Common myeloid progenitor, CD34-positive (primary cell): ENCODE measurements at regions not wholly inside any gene's neighbourhood (a gene's known extent, or its start where the extent isn't known, plus 50 kb on each side); places are given as distances from the start of the nearest gene placed in this dataset.
A peak's percentile ranks its signal among the peaks of the same experiment; 100 is the strongest.

Source experiments
- CTCF ChIA-PET: fragments of 350-600 bp; sonication (Branson Sonifier 250); formaldehyde crosslinking; loops from one replicate; lab custom pipeline; 2021; ENCODE audit warnings: antibody characterized with exemption; lab: Charles Lee
- POLR2A ChIA-PET: fragments of 350-600 bp; sonication (Branson Sonifier 250); formaldehyde crosslinking; loops from one replicate; lab custom pipeline; 2021; ENCODE audit warnings: antibody characterized with exemption; lab: Charles Lee
- DNase-seq, 3 donors: peaks; one replicate each; pipeline versions ENCODE4 v3.0.0 to v3.0.0-alpha.2; 2013
- H3K27ac ChIP-seq, 2 experiments: 1 replicate in 1 of 2; 2 replicates in 1 of 2; pipeline ENCODE4 v1.7.0; 2013; ENCODE audit warnings: inconsistent platforms in 2 of 2, low read length in 2 of 2, mild to moderate bottlenecking in 2 of 2, low read depth in 1 of 2, moderate library complexity in 1 of 2; ENCODE audit not compliant: severe bottlenecking in 2 of 2, insufficient read depth in 1 of 2, poor library complexity in 1 of 2
- H3K27me3 ChIP-seq, 5 experiments: replicated peaks in 2 of 5; 1 replicate in 3 of 5; 2 replicates in 2 of 5; pipeline versions ENCODE4 v1.6.1 to v1.7.0; 2013; ENCODE audit warnings: low read length in 4 of 5, mild to moderate bottlenecking in 2 of 5, moderate library complexity in 2 of 5, inconsistent platforms in 1 of 5; ENCODE audit not compliant: insufficient read depth in 5 of 5, control insufficient read depth in 4 of 5
- H3K36me3 ChIP-seq, 4 experiments: 1 replicate in 2 of 4; 2 replicates in 2 of 4; pipeline versions ENCODE4 v1.6.1 to v1.7.0; 2013; ENCODE audit warnings: low read length in 3 of 4, control low read depth in 1 of 4, mild to moderate bottlenecking in 1 of 4; ENCODE audit not compliant: control insufficient read depth in 4 of 4, insufficient read depth in 4 of 4
- H3K4me1 ChIP-seq, 4 experiments: 1 replicate in 3 of 4; 2 replicates in 1 of 4; pipeline versions ENCODE4 v1.6.1 to v1.7.1; 2013; ENCODE audit warnings: low read length in 3 of 4, mild to moderate bottlenecking in 3 of 4, control low read depth in 1 of 4, inconsistent platforms in 1 of 4, moderate library complexity in 1 of 4; ENCODE audit not compliant: control insufficient read depth in 4 of 4, insufficient read depth in 4 of 4; ENCODE audit errors: control extremely low read depth in 1 of 4
- H3K4me3 ChIP-seq, 7 experiments: 1 replicate in 4 of 7; 2 replicates in 3 of 7; pipeline versions ENCODE4 v1.5.1 to v1.7.0; 2013; ENCODE audit warnings: mild to moderate bottlenecking in 7 of 7, low read length in 6 of 7, moderate library complexity in 6 of 7, inconsistent platforms in 2 of 7, low read depth in 2 of 7, control low read depth in 1 of 7; ENCODE audit not compliant: insufficient read depth in 4 of 7, control insufficient read depth in 1 of 7; ENCODE audit errors: extremely low read depth in 1 of 7
- H3K9me3 ChIP-seq, 5 experiments: 1 replicate in 4 of 5; 2 replicates in 1 of 5; pipeline versions ENCODE4 v1.6.1 to v1.7.1; 2013; ENCODE audit warnings: low read length in 4 of 5, mild to moderate bottlenecking in 2 of 5, inconsistent platforms in 1 of 5, low read depth in 1 of 5, moderate library complexity in 1 of 5; ENCODE audit not compliant: control insufficient read depth in 4 of 5, insufficient read depth in 2 of 5; ENCODE audit errors: control extremely low read depth in 1 of 5
- WGBS: methylation state at CpG from one replicate; pipeline ENCODE4 v1.1.5; 2013; ENCODE audit not compliant: insufficient coverage; 5-methylcytosine and 5-hydroxymethylcytosine counted together

DNA sequence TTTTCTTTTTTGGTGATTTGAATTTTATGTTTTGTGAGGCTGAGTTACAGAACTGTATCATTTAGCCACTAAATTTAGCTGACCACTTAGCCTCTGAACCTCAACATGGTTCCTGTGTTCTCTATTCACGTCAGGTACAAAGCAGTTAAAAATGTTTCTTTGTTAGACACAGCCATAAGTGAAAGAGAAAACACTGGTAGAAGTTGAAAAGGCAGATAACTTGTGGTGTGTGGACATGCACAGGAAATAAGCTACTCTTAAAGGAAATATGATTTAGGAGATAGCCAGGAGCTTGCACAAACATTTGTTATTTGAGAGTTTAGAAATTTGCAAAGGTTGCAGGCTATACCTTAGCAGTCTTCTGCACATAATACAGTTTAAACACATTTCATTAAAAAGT lies 171.0 kb upstream of the RPS6KA3 start:
- Histone ChIP-seq H3K36me3 (no peaks in the 10 kb centered on the region), H3K27me3 (no peaks in the 10 kb centered on the region), H3K4me3 (peak overlapping the region in 1 of 7 experiments; percentile 16), H3K4me1 (peaks cover 12 to 63% (median 24%) of the 10 kb centered on the region in 4 experiments), H3K9me3 (no peaks in the 10 kb centered on the region), H3K27ac (peak overlapping the region; percentile 48 to 80)
- ChIA-PET CTCF (interaction anchor here (1.1 to 2.1 kb wide), 5 partner anchors 8 to 184 kb away, joined by 3 to 9 read pairs (median 3); no protein-coding TSS in a partner anchor), POLR2A (interaction anchor here (0.9 kb wide), 1 partner anchor 170 kb away, joined by 3 read pairs; no protein-coding TSS in a partner anchor)
- WGBS: 0% methylated on average over 1 of the region's 1 CpG
- peak; percentile 51 to 82 (median 69) for DNase-seq

DNA sequence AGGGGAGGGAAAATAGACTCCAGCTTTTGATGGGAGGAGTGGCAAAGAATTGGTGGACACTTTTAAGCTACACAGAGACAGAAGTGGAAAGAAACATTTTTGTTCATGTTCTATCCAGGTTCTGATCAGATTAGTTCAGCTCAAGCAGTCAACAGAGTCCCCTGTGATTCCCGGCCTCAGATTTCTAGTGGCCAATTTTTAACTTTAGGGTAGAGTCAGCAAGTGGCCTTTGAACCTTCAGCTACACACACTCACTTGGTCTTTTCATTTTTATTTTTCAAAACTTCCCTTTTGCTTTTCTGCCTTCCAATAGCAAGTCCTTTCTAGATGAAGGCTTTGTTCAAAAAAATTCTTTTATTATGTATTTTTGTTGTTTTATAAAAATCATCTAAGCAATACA lies 169.2 kb upstream of the RPS6KA3 start:
- WGBS: 100% methylated on average over 1 of the region's 1 CpG
- no peaks in the 10 kb centered on the region for H3K27me3 ChIP-seq
- H3K36me3 ChIP-seq: no peaks in the 10 kb centered on the region
- H3K4me3 ChIP-seq: no peak overlapping the region
- no peak for DNase-seq
- no peaks in the 10 kb centered on the region for H3K9me3 ChIP-seq
- peaks cover 12 to 54% (median 21%) of the 10 kb centered on the region in 4 experiments for H3K4me1 ChIP-seq
- ChIA-PET POLR2A (no interaction called here), CTCF (no interaction called here)
- H3K27ac ChIP-seq: no peak overlapping the region

GRCh38 chrX:20434986-20435385 lies 168.3 kb upstream of the RPS6KA3 start:
- Histone ChIP-seq H3K9me3 (no peaks in the 10 kb centered on the region), H3K36me3 (no peaks in the 10 kb centered on the region), H3K27ac (no peak overlapping the region), H3K27me3 (no peaks in the 10 kb centered on the region), H3K4me3 (no peak overlapping the region), H3K4me1 (peaks cover 12 to 46% (median 19%) of the 10 kb centered on the region in 4 experiments)
- ChIA-PET POLR2A (no interaction called here), CTCF (no interaction called here)
- no peak for DNase-seq
- no CpG with 5 or more reads among the region's 3 CpGs for WGBS

DNA sequence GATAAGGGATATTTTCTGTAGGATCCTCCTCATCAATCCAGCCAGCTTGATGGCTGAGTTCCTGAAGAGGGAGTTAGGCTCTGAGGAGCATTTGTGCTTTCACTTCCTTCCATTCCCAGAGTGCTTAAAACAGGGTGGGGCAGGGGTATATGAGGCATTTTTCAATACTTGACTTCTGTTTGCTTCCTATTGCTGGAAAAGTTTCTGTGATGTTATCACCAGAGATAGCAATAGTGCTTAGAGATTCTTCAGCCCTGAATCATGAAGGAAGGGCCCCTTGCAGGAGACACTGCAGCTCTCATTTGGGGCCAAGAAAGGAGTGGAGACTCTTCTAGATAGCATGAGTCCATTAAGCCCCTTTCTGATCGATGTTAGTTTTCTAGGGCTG lies 166.7 kb upstream of the RPS6KA3 start:
- Histone ChIP-seq H3K27me3 (no peaks in the 10 kb centered on the region), H3K9me3 (no peaks in the 10 kb centered on the region), H3K36me3 (no peaks in the 10 kb centered on the region), H3K27ac (no peak overlapping the region), H3K4me1 (peaks cover 6 to 39% (median 15%) of the 10 kb centered on the region in 4 experiments), H3K4me3 (no peak overlapping the region)
- DNase-seq: no peak
- CTCF ChIA-PET: interaction anchor here (1.4 kb wide), 1 partner anchor 10 kb away, joined by 4 read pairs; no protein-coding TSS in a partner anchor
- POLR2A ChIA-PET: no interaction called here
- no CpG with 5 or more reads among the region's 1 CpG for WGBS

GRCh38 chrX:20432746-20433387 lies 166.2 kb upstream of the RPS6KA3 start:
- ChIA-PET POLR2A (interaction anchor here (0.6 kb wide), 1 partner anchor 161 kb away, joined by 4 read pairs; no protein-coding TSS in a partner anchor), CTCF (no interaction called here)
- 67% methylated on average over 2 of the region's 2 CpGs for WGBS
- Histone ChIP-seq H3K36me3 (no peaks in the 10 kb centered on the region), H3K27ac (no peak overlapping the region), H3K4me1 (peaks cover 6 to 33% (median 10%) of the 10 kb centered on the region in 4 experiments), H3K27me3 (no peaks in the 10 kb centered on the region), H3K4me3 (no peak overlapping the region), H3K9me3 (no peaks in the 10 kb centered on the region)
- peak in 1 of 3 donors; percentile 23 for DNase-seq

- WGBS: no CpG with 5 or more reads among the region's 3 CpGs
- no peaks in the 10 kb centered on the region for H3K9me3 ChIP-seq
- H3K27ac ChIP-seq: no peak overlapping the region
- H3K4me1 ChIP-seq: peaks cover 0 to 28% (median 7%) of the 10 kb centered on the region in 4 experiments
- H3K36me3 ChIP-seq: no peaks in the 10 kb centered on the region
- no peak overlapping the region for H3K4me3 ChIP-seq
- peaks cover 0 to 2% (median 0%) of the 10 kb centered on the region in 5 experiments for H3K27me3 ChIP-seq
- ChIA-PET POLR2A (no interaction called here), CTCF (interaction anchor here (0.6 kb wide), 1 partner anchor 14 kb away, joined by 3 read pairs; no protein-coding TSS in a partner anchor)
- DNase-seq: no peak
These were observed 165.3 kb upstream of the RPS6KA3 start for GRCh38 chrX:20432048-20432447.

GRCh38 chrX:20431486-20431885 lies 164.8 kb upstream of the RPS6KA3 start:
- no peak overlapping the region for H3K27ac ChIP-seq
- no peak for DNase-seq
- no peak overlapping the region for H3K4me3 ChIP-seq
- H3K4me1 ChIP-seq: peaks cover 0 to 24% (median 5%) of the 10 kb centered on the region in 4 experiments
- H3K9me3 ChIP-seq: no peaks in the 10 kb centered on the region
- peaks cover 0 to 2% (median 0%) of the 10 kb centered on the region in 5 experiments for H3K27me3 ChIP-seq
- WGBS: no CpG with 5 or more reads among the region's 1 CpG
- no peaks in the 10 kb centered on the region for H3K36me3 ChIP-seq
- ChIA-PET POLR2A (no interaction called here), CTCF (interaction anchor here (0.6 kb wide), 1 partner anchor 13 kb away, joined by 3 read pairs; no protein-coding TSS in a partner anchor)
